ENCODE measurements at regions not wholly inside any gene's neighbourhood (a gene's known extent, or its start where the extent isn't known, plus 50 kb on each side); places are given as distances from the start of the nearest gene placed in this dataset.

- Histone ChIP-seq H3K9me3 (ENCODE audit: control extremely low read depth in 1 of 5, control insufficient read depth in 4 of 5, insufficient read depth in 2 of 5, low read depth in 1 of 5, low read length in 4 of 5) (no peaks in the 10 kb centered on the region), H3K36me3 (ENCODE audit: control insufficient read depth in 4 of 4, insufficient read depth in 4 of 4, low read length in 3 of 4) (no peaks in the 10 kb centered on the region), H3K27me3 (replicated peaks in 2 of 5; ENCODE audit: control insufficient read depth in 4 of 5, insufficient read depth in 5 of 5, low read length in 4 of 5) (no peaks in the 10 kb centered on the region), H3K4me3 (ENCODE audit: control insufficient read depth in 1 of 7, extremely low read depth in 1 of 7, insufficient read depth in 4 of 7, low read depth in 2 of 7, low read length in 6 of 7) (no peak overlapping the region), H3K4me1 (ENCODE audit: control extremely low read depth in 1 of 4, control insufficient read depth in 4 of 4, insufficient read depth in 4 of 4, low read length in 3 of 4) (peaks cover 0 to 4% (median 0%) of the 10 kb centered on the region in 4 experiments), H3K27ac (ENCODE audit: insufficient read depth in 1 of 2, low read depth in 1 of 2, low read length in 2 of 2, poor library complexity in 1 of 2, severe bottlenecking in 2 of 2) (no peak overlapping the region)
- POLR2A ChIA-PET, result no interaction called here
- 93% methylated on average over 2 of the region's 3 CpGs for WGBS (ENCODE audit: insufficient coverage)
- CTCF ChIA-PET, result no interaction called here
- DNase-seq, result no peak
Measured at GRCh38 chr15:81813215-81813614, 232.6 kb downstream of the MEX3B start.

- H3K27me3 ChIP-seq (replicated peaks in 2 of 5; ENCODE audit: control insufficient read depth in 4 of 5, insufficient read depth in 5 of 5, low read length in 4 of 5), result no peaks in the 10 kb centered on the region
- no peak overlapping the region for H3K27ac ChIP-seq (ENCODE audit: insufficient read depth in 1 of 2, low read depth in 1 of 2, low read length in 2 of 2, poor library complexity in 1 of 2, severe bottlenecking in 2 of 2)
- POLR2A ChIA-PET, result no interaction called here
- no peak overlapping the region for H3K4me3 ChIP-seq (ENCODE audit: control insufficient read depth in 1 of 7, extremely low read depth in 1 of 7, insufficient read depth in 4 of 7, low read depth in 2 of 7, low read length in 6 of 7)
- peaks cover 0 to 4% (median 0%) of the 10 kb centered on the region in 4 experiments for H3K4me1 ChIP-seq (ENCODE audit: control extremely low read depth in 1 of 4, control insufficient read depth in 4 of 4, insufficient read depth in 4 of 4, low read length in 3 of 4)
- 97% methylated on average over 7 of the region's 7 CpGs for WGBS (ENCODE audit: insufficient coverage)
- CTCF ChIA-PET, result no interaction called here
- no peaks in the 10 kb centered on the region for H3K36me3 ChIP-seq (ENCODE audit: control insufficient read depth in 4 of 4, insufficient read depth in 4 of 4, low read length in 3 of 4)
- no peaks in the 10 kb centered on the region for H3K9me3 ChIP-seq (ENCODE audit: control extremely low read depth in 1 of 5, control insufficient read depth in 4 of 5, insufficient read depth in 2 of 5, low read depth in 1 of 5, low read length in 4 of 5)
- DNase-seq, result no peak
Measured at GRCh38 chr15:81812456-81812855, 233.4 kb downstream of the MEX3B start.

- H3K27ac ChIP-seq (ENCODE audit: insufficient read depth in 1 of 2, low read depth in 1 of 2, low read length in 2 of 2, poor library complexity in 1 of 2, severe bottlenecking in 2 of 2), result no peak overlapping the region
- no peak overlapping the region for H3K4me3 ChIP-seq (ENCODE audit: control insufficient read depth in 1 of 7, extremely low read depth in 1 of 7, insufficient read depth in 4 of 7, low read depth in 2 of 7, low read length in 6 of 7)
- POLR2A ChIA-PET, result no interaction called here
- no peaks in the 10 kb centered on the region for H3K27me3 ChIP-seq (replicated peaks in 2 of 5; ENCODE audit: control insufficient read depth in 4 of 5, insufficient read depth in 5 of 5, low read length in 4 of 5)
- CTCF ChIA-PET, result interaction anchor here (0.9 kb wide), 1 partner anchor 85 kb away, joined by 3 read pairs; no protein-coding TSS in a partner anchor
- H3K4me1 ChIP-seq (ENCODE audit: control extremely low read depth in 1 of 4, control insufficient read depth in 4 of 4, insufficient read depth in 4 of 4, low read length in 3 of 4), result peaks cover 0 to 1% (median 0%) of the 10 kb centered on the region in 4 experiments
- 100% methylated on average over 5 of the region's 6 CpGs for WGBS (ENCODE audit: insufficient coverage)
- DNase-seq, result no peak
- H3K36me3 ChIP-seq (ENCODE audit: control insufficient read depth in 4 of 4, insufficient read depth in 4 of 4, low read length in 3 of 4), result no peaks in the 10 kb centered on the region
- no peaks in the 10 kb centered on the region for H3K9me3 ChIP-seq (ENCODE audit: control extremely low read depth in 1 of 5, control insufficient read depth in 4 of 5, insufficient read depth in 2 of 5, low read depth in 1 of 5, low read length in 4 of 5)
Measured at GRCh38 chr15:81811736-81812135, 234.1 kb downstream of the MEX3B start.

- no peaks in the 10 kb centered on the region for H3K4me1 ChIP-seq (ENCODE audit: control extremely low read depth in 1 of 4, control insufficient read depth in 4 of 4, insufficient read depth in 4 of 4, low read length in 3 of 4)
Measured at GRCh38 chr15:81809543-81809942, 236.3 kb downstream of the MEX3B start.

GRCh38 chr15:81807806-81808205 is 238.0 kb downstream of the MEX3B start:
- no peaks in the 10 kb centered on the region for H3K36me3 ChIP-seq (ENCODE audit: control insufficient read depth in 4 of 4, insufficient read depth in 4 of 4, low read length in 3 of 4)
- no peak overlapping the region for H3K4me3 ChIP-seq (ENCODE audit: control insufficient read depth in 1 of 7, extremely low read depth in 1 of 7, insufficient read depth in 4 of 7, low read depth in 2 of 7, low read length in 6 of 7)
- WGBS (ENCODE audit: insufficient coverage), result 90% methylated on average over 3 of the region's 3 CpGs
- no peaks in the 10 kb centered on the region for H3K27me3 ChIP-seq (replicated peaks in 2 of 5; ENCODE audit: control insufficient read depth in 4 of 5, insufficient read depth in 5 of 5, low read length in 4 of 5)
- POLR2A ChIA-PET, result no interaction called here
- no peak overlapping the region for H3K27ac ChIP-seq (ENCODE audit: insufficient read depth in 1 of 2, low read depth in 1 of 2, low read length in 2 of 2, poor library complexity in 1 of 2, severe bottlenecking in 2 of 2)
- no peak for DNase-seq
- no peaks in the 10 kb centered on the region for H3K4me1 ChIP-seq (ENCODE audit: control extremely low read depth in 1 of 4, control insufficient read depth in 4 of 4, insufficient read depth in 4 of 4, low read length in 3 of 4)
- H3K9me3 ChIP-seq (ENCODE audit: control extremely low read depth in 1 of 5, control insufficient read depth in 4 of 5, insufficient read depth in 2 of 5, low read depth in 1 of 5, low read length in 4 of 5), result no peaks in the 10 kb centered on the region
- CTCF ChIA-PET, result no interaction called here

More at GRCh38 chr15:81809543-81809942, 236.3 kb downstream of the MEX3B start:
- H3K27me3 ChIP-seq (replicated peaks in 2 of 5; ENCODE audit: control insufficient read depth in 4 of 5, insufficient read depth in 5 of 5, low read length in 4 of 5), result no peaks in the 10 kb centered on the region
- no peaks in the 10 kb centered on the region for H3K36me3 ChIP-seq (ENCODE audit: control insufficient read depth in 4 of 4, insufficient read depth in 4 of 4, low read length in 3 of 4)
- WGBS (ENCODE audit: insufficient coverage), result 0% methylated on average over 1 of the region's 4 CpGs
- ChIA-PET CTCF (interaction anchor here (1.3 to 1.9 kb wide), 2 partner anchors 10 to 14 kb away, joined by 6 to 8 read pairs; no protein-coding TSS in a partner anchor), POLR2A (no interaction called here)
- H3K4me3 ChIP-seq (ENCODE audit: control insufficient read depth in 1 of 7, extremely low read depth in 1 of 7, insufficient read depth in 4 of 7, low read depth in 2 of 7, low read length in 6 of 7), result no peak overlapping the region
- no peaks in the 10 kb centered on the region for H3K9me3 ChIP-seq (ENCODE audit: control extremely low read depth in 1 of 5, control insufficient read depth in 4 of 5, insufficient read depth in 2 of 5, low read depth in 1 of 5, low read length in 4 of 5)
- H3K27ac ChIP-seq (ENCODE audit: insufficient read depth in 1 of 2, low read depth in 1 of 2, low read length in 2 of 2, poor library complexity in 1 of 2, severe bottlenecking in 2 of 2), result no peak overlapping the region
- peak; percentile 72 to 89 (median 86) for DNase-seq

GRCh38 chr15:81807186-81807585 is 238.6 kb downstream of the MEX3B start:
- Histone ChIP-seq H3K27ac (ENCODE audit: insufficient read depth in 1 of 2, low read depth in 1 of 2, low read length in 2 of 2, poor library complexity in 1 of 2, severe bottlenecking in 2 of 2) (no peak overlapping the region), H3K9me3 (ENCODE audit: control extremely low read depth in 1 of 5, control insufficient read depth in 4 of 5, insufficient read depth in 2 of 5, low read depth in 1 of 5, low read length in 4 of 5) (no peaks in the 10 kb centered on the region), H3K27me3 (replicated peaks in 2 of 5; ENCODE audit: control insufficient read depth in 4 of 5, insufficient read depth in 5 of 5, low read length in 4 of 5) (no peaks in the 10 kb centered on the region), H3K4me3 (ENCODE audit: control insufficient read depth in 1 of 7, extremely low read depth in 1 of 7, insufficient read depth in 4 of 7, low read depth in 2 of 7, low read length in 6 of 7) (no peak overlapping the region), H3K36me3 (ENCODE audit: control insufficient read depth in 4 of 4, insufficient read depth in 4 of 4, low read length in 3 of 4) (no peaks in the 10 kb centered on the region), H3K4me1 (ENCODE audit: control extremely low read depth in 1 of 4, control insufficient read depth in 4 of 4, insufficient read depth in 4 of 4, low read length in 3 of 4) (no peaks in the 10 kb centered on the region)
- ChIA-PET CTCF (no interaction called here), POLR2A (no interaction called here)
- DNase-seq, result no peak
- WGBS (ENCODE audit: insufficient coverage), result 96% methylated on average over 2 of the region's 2 CpGs

GRCh38 chr15:81795899-81796298 is 249.9 kb downstream of the MEX3B start:
- ChIA-PET POLR2A (no interaction called here), CTCF (interaction anchor here (2.0 kb wide), 1 partner anchor 13 kb away, joined by 6 read pairs; no protein-coding TSS in a partner anchor)
- Histone ChIP-seq H3K4me1 (ENCODE audit: control extremely low read depth in 1 of 4, control insufficient read depth in 4 of 4, insufficient read depth in 4 of 4, low read length in 3 of 4) (no peaks in the 10 kb centered on the region), H3K27me3 (replicated peaks in 2 of 5; ENCODE audit: control insufficient read depth in 4 of 5, insufficient read depth in 5 of 5, low read length in 4 of 5) (no peaks in the 10 kb centered on the region), H3K27ac (ENCODE audit: insufficient read depth in 1 of 2, low read depth in 1 of 2, low read length in 2 of 2, poor library complexity in 1 of 2, severe bottlenecking in 2 of 2) (no peak overlapping the region), H3K36me3 (ENCODE audit: control insufficient read depth in 4 of 4, insufficient read depth in 4 of 4, low read length in 3 of 4) (no peaks in the 10 kb centered on the region), H3K4me3 (ENCODE audit: control insufficient read depth in 1 of 7, extremely low read depth in 1 of 7, insufficient read depth in 4 of 7, low read depth in 2 of 7, low read length in 6 of 7) (no peak overlapping the region), H3K9me3 (ENCODE audit: control extremely low read depth in 1 of 5, control insufficient read depth in 4 of 5, insufficient read depth in 2 of 5, low read depth in 1 of 5, low read length in 4 of 5) (no peaks in the 10 kb centered on the region)
- no peak for DNase-seq
- WGBS (ENCODE audit: insufficient coverage), result no CpG with 5 or more reads among the region's 1 CpG

All from common myeloid progenitor, CD34-positive (primary cell).